Upper lobe of left lung (tissue), 4 donors: ENCODE measurements at regions not wholly inside any gene's neighbourhood (a gene's known extent, or its start where the extent isn't known, plus 50 kb on each side); places are given as distances from the start of the nearest gene placed in this dataset.

ENCODE experiments used
- EP300 ChIP-seq, 4 donors: sonication (generic); formaldehyde crosslinking; IDR thresholded peaks; one replicate each; pipeline ENCODE4 v1.5.1; 2017; ENCODE audit warnings: antibody characterized with exemption in 4 of 4, control low read depth in 2 of 4
- POLR2A ChIP-seq, 4 donors: fragments of 450-650 bp; IDR thresholded peaks; one replicate each; pipeline ENCODE4 v1.5.1; 2016 to 2017; ENCODE audit warnings: antibody characterized with exemption in 4 of 4, mild to moderate bottlenecking in 2 of 4
- POLR2AphosphoS5 ChIP-seq, 2 donors: sonication (generic); formaldehyde crosslinking; IDR thresholded peaks; one replicate each; pipeline ENCODE4 v1.5.1; 2017; ENCODE audit warnings: antibody characterized with exemption in 2 of 2
- TF ChIP-seq, protein P1 (sequence below), 6 experiments: fragments of 450-650 bp in 4 of 6; fragments of 200-600 bp in 2 of 6; sonication (generic) in 2 of 6; IDR thresholded peaks; one replicate each; pipeline ENCODE4 v1.5.1; 2016 to 2019; ENCODE audit warnings: antibody characterized with exemption in 6 of 6

DNA sequence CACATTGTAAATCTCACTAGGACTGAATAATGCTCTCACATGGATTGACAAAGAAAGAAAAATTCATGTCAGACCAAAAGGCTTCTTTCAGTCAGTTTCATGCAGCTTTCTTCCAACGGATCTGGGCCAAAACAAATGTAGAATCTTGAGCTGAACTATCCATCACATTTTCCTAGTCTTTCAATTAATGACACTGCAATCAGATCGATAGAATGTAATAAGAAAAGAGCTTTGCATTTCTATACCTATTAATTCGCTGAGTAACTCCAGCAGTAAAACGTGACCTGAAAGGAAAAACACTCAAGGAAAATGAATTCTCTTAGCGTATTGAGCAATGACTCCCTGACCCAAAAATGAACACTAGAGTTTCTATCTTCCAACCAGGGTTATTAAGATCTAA is 194.8 kb upstream of the BLID start:
- TF ChIP-seq, protein P1, sequence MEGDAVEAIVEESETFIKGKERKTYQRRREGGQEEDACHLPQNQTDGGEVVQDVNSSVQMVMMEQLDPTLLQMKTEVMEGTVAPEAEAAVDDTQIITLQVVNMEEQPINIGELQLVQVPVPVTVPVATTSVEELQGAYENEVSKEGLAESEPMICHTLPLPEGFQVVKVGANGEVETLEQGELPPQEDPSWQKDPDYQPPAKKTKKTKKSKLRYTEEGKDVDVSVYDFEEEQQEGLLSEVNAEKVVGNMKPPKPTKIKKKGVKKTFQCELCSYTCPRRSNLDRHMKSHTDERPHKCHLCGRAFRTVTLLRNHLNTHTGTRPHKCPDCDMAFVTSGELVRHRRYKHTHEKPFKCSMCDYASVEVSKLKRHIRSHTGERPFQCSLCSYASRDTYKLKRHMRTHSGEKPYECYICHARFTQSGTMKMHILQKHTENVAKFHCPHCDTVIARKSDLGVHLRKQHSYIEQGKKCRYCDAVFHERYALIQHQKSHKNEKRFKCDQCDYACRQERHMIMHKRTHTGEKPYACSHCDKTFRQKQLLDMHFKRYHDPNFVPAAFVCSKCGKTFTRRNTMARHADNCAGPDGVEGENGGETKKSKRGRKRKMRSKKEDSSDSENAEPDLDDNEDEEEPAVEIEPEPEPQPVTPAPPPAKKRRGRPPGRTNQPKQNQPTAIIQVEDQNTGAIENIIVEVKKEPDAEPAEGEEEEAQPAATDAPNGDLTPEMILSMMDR (IDR thresholded peaks at IDR 0.05), result no peak
- TF ChIP-seq POLR2AphosphoS5 (IDR thresholded peaks at IDR 0.05) (no peak), POLR2A (IDR thresholded peaks at IDR 0.05) (no peak), EP300 (IDR thresholded peaks at IDR 0.05) (no peak)
